OCI-LY1 (cell line): ENCODE measurements at regions not wholly inside any gene's neighbourhood (a gene's known extent, or its start where the extent isn't known, plus 50 kb on each side); places are given as distances from the start of the nearest gene placed in this dataset.

Source experiments
- H2AFZ ChIP-seq: fragments of 200-600 bp; sonication (generic), shearing (Covaris generic); 2 replicates; pipeline ENCODE4 v1.6.0; 2014; ENCODE audit warnings: antibody characterized with exemption, mild to moderate bottlenecking, low read length
- H3F3A ChIP-seq: fragments of 200-600 bp; sonication (generic), shearing (Covaris generic); 2 replicates; pipeline ENCODE4 v1.6.0; 2014; ENCODE audit warnings: mild to moderate bottlenecking, antibody characterized with exemption, low read length, moderate library complexity; ENCODE audit not compliant: insufficient read depth
- H3K27ac ChIP-seq: fragments of 200-600 bp; sonication (generic); 2 replicates; pipeline ENCODE4 v1.5.1; 2014; ENCODE audit warnings: low read length, mixed run types, mild to moderate bottlenecking, low read depth; ENCODE audit not compliant: poor library complexity, severe bottlenecking
- H3K27me3 ChIP-seq: fragments of 200-600 bp; sonication (generic); 2 replicates; pipeline ENCODE4 v1.6.0; 2014; ENCODE audit warnings: antibody characterized with exemption, mild to moderate bottlenecking, low read length, moderate library complexity; ENCODE audit not compliant: insufficient read depth
- H3K36me3 ChIP-seq: fragments of 200-600 bp; sonication (generic); 2 replicates; pipeline ENCODE4 v1.6.1; 2014; ENCODE audit warnings: mild to moderate bottlenecking, antibody characterized with exemption, low read length, moderate library complexity, mixed read lengths; ENCODE audit not compliant: insufficient read depth
- H3K4me1 ChIP-seq: fragments of 200-600 bp; sonication (generic); 2 replicates; pipeline ENCODE4 v1.5.1; 2014; ENCODE audit warnings: mild to moderate bottlenecking, low read length, moderate library complexity; ENCODE audit not compliant: insufficient read depth, severe bottlenecking
- H3K4me2 ChIP-seq: fragments of 200-600 bp; sonication (generic), shearing (Covaris generic); 2 replicates; pipeline ENCODE4 v1.6.1; 2014; ENCODE audit warnings: low read length
- H3K4me3 ChIP-seq: fragments of 200-600 bp; sonication (generic); 2 replicates; pipeline ENCODE4 v1.5.1; 2014; ENCODE audit warnings: low read length, low read depth, mild to moderate bottlenecking, mixed read lengths; ENCODE audit not compliant: poor library complexity, severe bottlenecking
- H3K79me2 ChIP-seq: fragments of 200-600 bp; shearing (Covaris generic); 2 replicates; pipeline ENCODE4 v1.6.1; 2016; ENCODE audit warnings: mixed run types, low read length, mixed read lengths; ENCODE audit not compliant: insufficient read depth
- H3K9ac ChIP-seq: fragments of 200-600 bp; sonication (generic), shearing (Covaris generic); 2 replicates; pipeline ENCODE4 v1.6.1; 2014; ENCODE audit warnings: mild to moderate bottlenecking, low read length, mixed read lengths
- H3K9me2 ChIP-seq: fragments of 200-600 bp; sonication (generic), shearing (Covaris generic); 2 replicates; pipeline ENCODE4 v1.6.1; 2014; ENCODE audit warnings: low read depth, mild to moderate bottlenecking, low read length, mixed read lengths
- H3K9me3 ChIP-seq: fragments of 200-600 bp; shearing (Covaris generic); 2 replicates; pipeline ENCODE4 v1.6.1; 2014; ENCODE audit warnings: low read length, mixed read lengths
- H4K20me1 ChIP-seq: fragments of 200-600 bp; sonication (generic), shearing (Covaris generic); 2 replicates; pipeline ENCODE4 v1.6.0; 2016; ENCODE audit warnings: mild to moderate bottlenecking, low read length; ENCODE audit not compliant: insufficient read depth
- CTCF ChIP-seq: fragments of 200-600 bp; sonication (generic), shearing (Covaris generic); IDR thresholded peaks from 2 replicates; pipeline ENCODE4 v1.5.1; 2017; ENCODE audit warnings: mild to moderate bottlenecking, antibody characterized with exemption, low read length, moderate library complexity, mixed read lengths
- EZH2 ChIP-seq: fragments of 200-600 bp; sonication (generic), shearing (Covaris generic); IDR thresholded peaks from 2 replicates; pipeline ENCODE4 v1.8.0; 2017; ENCODE audit warnings: borderline replicate concordance, mixed run types, mild to moderate bottlenecking, antibody characterized with exemption, low read length, moderate library complexity, mixed read lengths

- Histone ChIP-seq H4K20me1 (no peaks in the 10 kb centered on the region), H3K27ac (no peak overlapping the region), H3K4me3 (no peak overlapping the region), H3K9ac (no peak overlapping the region), H3K9me3 (no peaks in the 10 kb centered on the region), H3K79me2 (no peaks in the 10 kb centered on the region), H3F3A (no peaks in the 10 kb centered on the region), H3K4me1 (no peaks in the 10 kb centered on the region), H3K27me3 (no peaks in the 10 kb centered on the region), H3K9me2 (no peaks in the 10 kb centered on the region), H3K4me2 (no peak overlapping the region), H2AFZ (no peak overlapping the region), H3K36me3 (no peaks in the 10 kb centered on the region)
- TF ChIP-seq EZH2 (no peak), CTCF (no peak)
Measured at GRCh38 chr13:90541346-90541745, 806.1 kb upstream of the MIR17HG start.

GRCh38 chr13:90542959-90543505 lies 804.5 kb upstream of the MIR17HG start:
- Histone ChIP-seq H3K4me2 (no peak overlapping the region), H3K9me3 (no peaks in the 10 kb centered on the region), H3K4me1 (no peaks in the 10 kb centered on the region), H3K27ac (no peak overlapping the region), H3K9ac (no peak overlapping the region), H3F3A (no peaks in the 10 kb centered on the region), H2AFZ (no peak overlapping the region), H3K4me3 (no peak overlapping the region), H3K79me2 (no peaks in the 10 kb centered on the region), H3K36me3 (no peaks in the 10 kb centered on the region), H3K9me2 (no peaks in the 10 kb centered on the region), H3K27me3 (no peaks in the 10 kb centered on the region), H4K20me1 (no peaks in the 10 kb centered on the region)
- TF ChIP-seq EZH2: no peak
- no peak for TF ChIP-seq CTCF

GRCh38 chr13:90545070-90545840 lies 802.2 kb upstream of the MIR17HG start:
- Histone ChIP-seq H2AFZ (no peak overlapping the region), H3K36me3 (no peaks in the 10 kb centered on the region), H3K79me2 (no peaks in the 10 kb centered on the region), H3K27me3 (no peaks in the 10 kb centered on the region), H3K9me3 (no peaks in the 10 kb centered on the region), H3K4me1 (no peaks in the 10 kb centered on the region), H3F3A (no peaks in the 10 kb centered on the region), H3K9ac (no peak overlapping the region), H3K27ac (no peak overlapping the region), H3K4me3 (no peak overlapping the region), H4K20me1 (no peaks in the 10 kb centered on the region), H3K9me2 (no peaks in the 10 kb centered on the region), H3K4me2 (no peak overlapping the region)
- TF ChIP-seq EZH2: no peak
- no peak for TF ChIP-seq CTCF
